ENCODE measurements at regions not wholly inside any gene's neighbourhood (a gene's known extent, or its start where the extent isn't known, plus 50 kb on each side); places are given as distances from the start of the nearest gene placed in this dataset.

GRCh38 chr4:97493815-97494518 is 649.3 kb downstream of the STPG2 start:
- no peak overlapping the region for H3K4me3 ChIP-seq (ENCODE audit: control insufficient read depth, low read depth, low read length)
- DNase-seq (ENCODE audit: low read depth): no peak
- TF ChIP-seq CTCF (conservative IDR thresholded peaks at IDR 0.05; ENCODE audit: control insufficient read depth, insufficient read depth, low read depth, low read length): no peak

GRCh38 chr4:97496298-97496873 is 646.9 kb downstream of the STPG2 start:
- no peak for TF ChIP-seq CTCF (conservative IDR thresholded peaks at IDR 0.05; ENCODE audit: control insufficient read depth, insufficient read depth, low read depth, low read length)
- DNase-seq (ENCODE audit: low read depth): no peak
- no peak overlapping the region for H3K4me3 ChIP-seq (ENCODE audit: control insufficient read depth, low read depth, low read length)

GRCh38 chr4:97498875-97499274 is 644.4 kb downstream of the STPG2 start:
- peak; percentile 76 for DNase-seq (ENCODE audit: low read depth)

GRCh38 chr4:97500423-97500822 is 642.9 kb downstream of the STPG2 start:
- H3K4me3 ChIP-seq (ENCODE audit: control insufficient read depth, low read depth, low read length): no peak overlapping the region
- no peak for DNase-seq (ENCODE audit: low read depth)
- TF ChIP-seq CTCF (conservative IDR thresholded peaks at IDR 0.05; ENCODE audit: control insufficient read depth, insufficient read depth, low read depth, low read length): no peak

More at GRCh38 chr4:97498875-97499274, 644.4 kb downstream of the STPG2 start:
- no peak overlapping the region for H3K4me3 ChIP-seq (ENCODE audit: control insufficient read depth, low read depth, low read length)
- no peak for TF ChIP-seq CTCF (conservative IDR thresholded peaks at IDR 0.05; ENCODE audit: control insufficient read depth, insufficient read depth, low read depth, low read length)

- no peak for TF ChIP-seq CTCF (conservative IDR thresholded peaks at IDR 0.05; ENCODE audit: control insufficient read depth, insufficient read depth, low read depth, low read length)
- no peak for DNase-seq (ENCODE audit: low read depth)
- no peak overlapping the region for H3K4me3 ChIP-seq (ENCODE audit: control insufficient read depth, low read depth, low read length)
These were observed 638.6 kb downstream of the STPG2 start for GRCh38 chr4:97504713-97505112.

- no peak for DNase-seq (ENCODE audit: low read depth)
- TF ChIP-seq CTCF (conservative IDR thresholded peaks at IDR 0.05; ENCODE audit: control insufficient read depth, insufficient read depth, low read depth, low read length): no peak
- no peak overlapping the region for H3K4me3 ChIP-seq (ENCODE audit: control insufficient read depth, low read depth, low read length)
These were observed 635.6 kb downstream of the STPG2 start for GRCh38 chr4:97507587-97508245.

Data from fibroblast of mammary gland (primary cell).